IPS DF 6.9 (cell line): ENCODE measurements at regions not wholly inside any gene's neighbourhood (a gene's known extent, or its start where the extent isn't known, plus 50 kb on each side); places are given as distances from the start of the nearest gene placed in this dataset.

ENCODE experiments used
- DNase-seq: peaks from one replicate; pipeline ENCODE4 v3.0.0-alpha.2; 2013; ENCODE audit warnings: low read depth, low spot score
- H3K27ac ChIP-seq: one replicate; pipeline ENCODE4 v1.5.1; 2013; ENCODE audit warnings: low read length, control low read depth
- H3K27me3 ChIP-seq: 2 replicates; pipeline ENCODE4 v1.6.1; 2013; ENCODE audit warnings: mild to moderate bottlenecking, low read length; ENCODE audit not compliant: control insufficient read depth, insufficient read depth
- H3K36me3 ChIP-seq: 2 replicates; pipeline ENCODE4 v1.6.1; 2013; ENCODE audit warnings: low read length; ENCODE audit not compliant: control insufficient read depth, insufficient read depth
- H3K4me1 ChIP-seq: 2 replicates; pipeline ENCODE4 v1.6.1; 2013; ENCODE audit warnings: low read length; ENCODE audit not compliant: control insufficient read depth, insufficient read depth
- H3K4me3 ChIP-seq: 2 replicates; pipeline ENCODE4 v1.5.1; 2013; ENCODE audit warnings: mild to moderate bottlenecking, low read length
- H3K9me3 ChIP-seq: 2 replicates; pipeline ENCODE4 v1.6.1; 2013; ENCODE audit warnings: low read length, inconsistent platforms; ENCODE audit not compliant: control insufficient read depth, insufficient read depth
- WGBS: extraction: QIAGEN DNeasy Blood & Tissue Kit; methylation state at CpG from one replicate; pipeline ENCODE4 v1.1.7; 2013; ENCODE audit warnings: mixed read lengths, missing lambda C conversion rate; ENCODE audit not compliant: insufficient read length, insufficient coverage; 5-methylcytosine and 5-hydroxymethylcytosine counted together

GRCh38 chr6:8908638-8909037 is 473.3 kb upstream of the SLC35B3 start:
- no peaks in the 10 kb centered on the region for H3K36me3 ChIP-seq
- WGBS: no CpG with 5 or more reads among the region's 3 CpGs
- H3K9me3 ChIP-seq: no peaks in the 10 kb centered on the region
- H3K27me3 ChIP-seq: no peaks in the 10 kb centered on the region
- H3K27ac ChIP-seq: no peak overlapping the region
- H3K4me1 ChIP-seq: no peaks in the 10 kb centered on the region
- no peak overlapping the region for H3K4me3 ChIP-seq
- DNase-seq: no peak

DNA sequence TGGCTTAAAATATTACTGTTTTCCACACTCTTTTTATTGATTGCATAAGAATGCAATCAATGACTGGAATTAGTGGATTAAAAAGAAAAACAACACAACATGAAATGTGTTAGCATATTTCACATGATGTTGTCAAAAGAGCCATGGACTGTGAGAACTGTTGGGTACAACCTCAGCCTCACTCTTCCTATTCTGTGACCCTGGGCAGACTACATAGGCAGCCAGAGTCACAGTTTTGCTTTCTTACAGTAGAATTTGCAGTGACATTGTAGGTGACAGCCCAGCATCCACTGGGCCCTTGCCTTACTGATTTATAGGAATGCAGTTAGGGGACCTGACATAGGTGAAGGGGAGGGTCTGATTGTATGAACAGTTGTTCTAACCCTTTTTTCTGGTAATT is 471.4 kb upstream of the SLC35B3 start:
- H3K9me3 ChIP-seq: no peaks in the 10 kb centered on the region
- H3K27ac ChIP-seq: no peak overlapping the region
- DNase-seq: no peak
- H3K4me3 ChIP-seq: no peak overlapping the region
- H3K36me3 ChIP-seq: no peaks in the 10 kb centered on the region
- no peaks in the 10 kb centered on the region for H3K27me3 ChIP-seq
- H3K4me1 ChIP-seq: no peaks in the 10 kb centered on the region

DNA sequence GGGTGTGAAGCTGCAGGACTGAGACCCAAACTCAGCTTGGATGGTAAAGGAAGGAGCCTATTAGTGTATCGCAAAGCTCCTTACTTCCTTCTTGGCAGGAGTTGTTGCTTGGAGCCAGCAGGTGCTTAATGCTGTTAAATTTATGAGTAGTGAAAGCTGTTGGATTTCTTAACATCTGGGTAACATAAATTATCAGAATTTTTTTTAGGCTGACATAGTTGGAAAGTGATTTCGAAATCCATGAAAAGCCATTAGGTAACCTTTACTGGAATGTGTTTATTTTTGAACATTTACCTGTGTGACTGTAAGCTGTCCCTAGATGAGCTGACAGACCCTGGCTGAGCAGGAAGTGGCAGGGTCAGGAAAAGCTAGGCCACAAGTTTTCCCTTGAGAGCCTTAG is 470.4 kb upstream of the SLC35B3 start:
- no peaks in the 10 kb centered on the region for H3K36me3 ChIP-seq
- H3K4me1 ChIP-seq: no peaks in the 10 kb centered on the region
- no peak overlapping the region for H3K4me3 ChIP-seq
- no CpG with 5 or more reads among the region's 2 CpGs for WGBS
- no peak for DNase-seq
- H3K9me3 ChIP-seq: no peaks in the 10 kb centered on the region
- no peaks in the 10 kb centered on the region for H3K27me3 ChIP-seq
- no peak overlapping the region for H3K27ac ChIP-seq

DNA sequence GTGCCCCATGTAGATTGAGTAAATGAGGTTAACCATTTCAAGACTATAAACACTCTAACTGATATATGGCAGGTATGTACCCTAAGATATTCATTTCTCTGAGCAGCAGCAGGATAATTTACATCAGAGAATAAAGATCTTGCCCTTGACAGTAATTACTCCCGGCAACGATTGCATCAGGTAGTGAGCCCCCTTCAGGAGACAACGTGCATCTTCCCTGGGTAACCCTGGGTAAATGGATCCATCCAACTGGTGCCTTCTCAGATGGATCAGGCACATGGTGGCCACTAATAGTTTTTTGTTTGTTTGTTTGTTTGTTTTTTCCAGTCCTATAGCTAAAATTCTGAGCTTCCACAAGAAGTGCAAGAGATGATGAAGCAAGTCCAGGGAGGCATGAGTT is 469.4 kb upstream of the SLC35B3 start:
- Histone ChIP-seq H3K27me3 (no peaks in the 10 kb centered on the region), H3K36me3 (no peaks in the 10 kb centered on the region), H3K4me3 (no peak overlapping the region), H3K4me1 (no peaks in the 10 kb centered on the region), H3K9me3 (no peaks in the 10 kb centered on the region), H3K27ac (no peak overlapping the region)
- peak; percentile 22 for DNase-seq
- WGBS: no CpG with 5 or more reads among the region's 3 CpGs

- DNase-seq: no peak
- WGBS: no CpG with 5 or more reads among the region's 3 CpGs
- Histone ChIP-seq H3K4me1 (no peaks in the 10 kb centered on the region), H3K9me3 (no peaks in the 10 kb centered on the region), H3K27me3 (no peaks in the 10 kb centered on the region), H3K36me3 (no peaks in the 10 kb centered on the region), H3K27ac (no peak overlapping the region), H3K4me3 (no peak overlapping the region)
These were observed 464.7 kb upstream of the SLC35B3 start for GRCh38 chr6:8900056-8900455.

- H3K27me3 ChIP-seq: no peaks in the 10 kb centered on the region
- no CpG with 5 or more reads among the region's 6 CpGs for WGBS
- no peaks in the 10 kb centered on the region for H3K9me3 ChIP-seq
- H3K4me3 ChIP-seq: no peak overlapping the region
- no peaks in the 10 kb centered on the region for H3K4me1 ChIP-seq
- H3K36me3 ChIP-seq: no peaks in the 10 kb centered on the region
- no peak overlapping the region for H3K27ac ChIP-seq
- DNase-seq: no peak
These were observed 454.2 kb upstream of the SLC35B3 start for GRCh38 chr6:8889514-8889913.

DNA sequence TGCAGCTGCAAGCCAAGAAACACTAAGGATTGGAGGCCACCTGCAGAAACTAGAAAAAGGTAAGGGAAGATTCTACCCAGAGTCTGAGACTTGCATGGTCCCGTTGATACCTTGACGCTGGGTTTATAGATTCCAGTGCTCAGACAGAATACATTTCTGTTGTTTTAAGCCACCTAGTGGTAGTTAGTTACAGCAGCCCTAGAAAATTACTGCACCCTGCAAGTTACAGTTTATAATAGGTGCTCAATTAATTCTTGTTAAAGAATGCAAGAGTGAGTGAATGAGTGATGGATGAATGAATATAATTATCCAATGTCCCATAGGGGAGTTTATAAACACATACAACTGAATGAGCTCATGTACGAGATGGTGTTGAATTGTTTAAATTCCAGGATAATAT is 453.1 kb upstream of the SLC35B3 start:
- H3K4me1 ChIP-seq: no peaks in the 10 kb centered on the region
- WGBS: no CpG with 5 or more reads among the region's 3 CpGs
- no peak for DNase-seq
- no peak overlapping the region for H3K27ac ChIP-seq
- H3K36me3 ChIP-seq: no peaks in the 10 kb centered on the region
- H3K9me3 ChIP-seq: no peaks in the 10 kb centered on the region
- no peak overlapping the region for H3K4me3 ChIP-seq
- H3K27me3 ChIP-seq: no peaks in the 10 kb centered on the region

DNA sequence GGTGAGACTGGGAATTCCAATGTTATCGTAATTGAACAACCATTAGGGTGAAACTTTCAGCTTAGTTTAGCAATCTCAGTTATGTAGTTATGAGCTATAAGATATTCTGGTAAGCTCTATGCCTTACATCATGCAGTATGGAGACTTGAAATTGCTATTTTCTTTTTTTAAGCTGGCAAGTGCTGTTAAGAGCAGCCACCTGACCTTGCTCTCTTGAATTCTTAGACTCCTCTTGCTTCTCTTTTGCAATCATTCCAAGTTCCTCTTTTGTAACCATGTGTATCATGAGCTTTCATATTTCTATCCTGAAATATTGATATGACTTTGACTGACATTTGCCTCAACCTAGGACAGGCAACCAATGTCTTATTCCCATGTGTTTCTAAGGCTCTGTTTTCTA is 446.3 kb upstream of the SLC35B3 start:
- Histone ChIP-seq H3K4me1 (no peaks in the 10 kb centered on the region), H3K36me3 (no peaks in the 10 kb centered on the region), H3K4me3 (no peak overlapping the region), H3K27ac (no peak overlapping the region), H3K9me3 (no peaks in the 10 kb centered on the region), H3K27me3 (no peaks in the 10 kb centered on the region)
- DNase-seq: no peak
- WGBS: no CpG with 5 or more reads among the region's 1 CpG

DNA sequence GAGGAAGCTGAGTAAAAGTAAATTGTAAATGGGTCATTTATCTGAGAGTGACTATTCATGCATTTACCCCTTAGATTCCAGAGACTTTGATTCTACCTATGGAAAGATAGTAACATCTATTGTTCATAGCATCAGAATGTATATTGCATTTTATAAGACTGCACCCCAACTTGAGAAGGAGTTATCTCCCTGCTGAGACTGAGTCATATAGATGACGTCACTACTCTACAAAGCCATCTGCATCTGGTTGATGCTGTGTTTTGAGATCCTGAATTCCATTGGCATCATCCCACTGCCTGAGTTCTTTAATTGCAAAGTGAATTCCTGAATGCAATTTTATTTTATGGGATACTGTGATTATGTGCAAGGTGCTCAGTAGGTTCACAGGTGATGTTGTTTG is 444.0 kb upstream of the SLC35B3 start:
- H3K4me3 ChIP-seq: no peak overlapping the region
- no peak for DNase-seq
- H3K27ac ChIP-seq: no peak overlapping the region
- no peaks in the 10 kb centered on the region for H3K36me3 ChIP-seq
- no peaks in the 10 kb centered on the region; the same call in 1 of the 2 replicates for H3K4me1 ChIP-seq
- H3K27me3 ChIP-seq: no peaks in the 10 kb centered on the region
- H3K9me3 ChIP-seq: no peaks in the 10 kb centered on the region
- WGBS: no CpG with 5 or more reads among the region's 1 CpG

- H3K27ac ChIP-seq: no peak overlapping the region
- H3K4me1 ChIP-seq: no peaks in the 10 kb centered on the region; the same call in 1 of the 2 replicates
- no peak overlapping the region for H3K4me3 ChIP-seq
- no peaks in the 10 kb centered on the region for H3K9me3 ChIP-seq
- no CpG with 5 or more reads among the region's 4 CpGs for WGBS
- DNase-seq: no peak
- no peaks in the 10 kb centered on the region for H3K36me3 ChIP-seq
- H3K27me3 ChIP-seq: no peaks in the 10 kb centered on the region
These were observed 440.6 kb upstream of the SLC35B3 start for GRCh38 chr6:8875986-8876385.

GRCh38 chr6:8872589-8872988 is 437.2 kb upstream of the SLC35B3 start:
- Histone ChIP-seq H3K27me3 (no peaks in the 10 kb centered on the region), H3K36me3 (no peaks in the 10 kb centered on the region), H3K4me3 (no peak overlapping the region), H3K27ac (no peak overlapping the region), H3K9me3 (no peaks in the 10 kb centered on the region), H3K4me1 (no peaks in the 10 kb centered on the region; the same call in 1 of the 2 replicates)
- DNase-seq: no peak
- no CpG with 5 or more reads among the region's 3 CpGs for WGBS
